ENCODE measurements at regions not wholly inside any gene's neighbourhood (a gene's known extent, or its start where the extent isn't known, plus 50 kb on each side); places are given as distances from the start of the nearest gene placed in this dataset.

DNA sequence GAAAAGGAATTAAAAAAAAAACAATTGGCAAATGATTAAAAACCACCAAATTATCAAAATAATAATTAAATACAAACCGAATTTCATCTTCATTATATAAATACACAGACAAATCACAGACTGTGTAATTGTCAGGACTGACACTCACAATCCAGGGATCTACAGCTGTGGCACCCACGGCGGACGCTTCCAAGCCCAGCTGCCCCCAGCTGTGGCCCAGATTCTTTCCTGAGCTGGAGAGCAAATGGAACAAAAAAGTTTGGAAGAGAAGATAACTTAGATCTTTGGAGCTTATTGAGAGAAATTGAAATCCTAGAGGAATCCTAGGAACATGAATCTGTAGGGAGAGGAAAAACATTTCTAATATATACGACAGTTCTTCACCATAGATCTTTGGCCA is 316.1 kb downstream of the OTUD1 start:
- TF ChIP-seq, protein P1, sequence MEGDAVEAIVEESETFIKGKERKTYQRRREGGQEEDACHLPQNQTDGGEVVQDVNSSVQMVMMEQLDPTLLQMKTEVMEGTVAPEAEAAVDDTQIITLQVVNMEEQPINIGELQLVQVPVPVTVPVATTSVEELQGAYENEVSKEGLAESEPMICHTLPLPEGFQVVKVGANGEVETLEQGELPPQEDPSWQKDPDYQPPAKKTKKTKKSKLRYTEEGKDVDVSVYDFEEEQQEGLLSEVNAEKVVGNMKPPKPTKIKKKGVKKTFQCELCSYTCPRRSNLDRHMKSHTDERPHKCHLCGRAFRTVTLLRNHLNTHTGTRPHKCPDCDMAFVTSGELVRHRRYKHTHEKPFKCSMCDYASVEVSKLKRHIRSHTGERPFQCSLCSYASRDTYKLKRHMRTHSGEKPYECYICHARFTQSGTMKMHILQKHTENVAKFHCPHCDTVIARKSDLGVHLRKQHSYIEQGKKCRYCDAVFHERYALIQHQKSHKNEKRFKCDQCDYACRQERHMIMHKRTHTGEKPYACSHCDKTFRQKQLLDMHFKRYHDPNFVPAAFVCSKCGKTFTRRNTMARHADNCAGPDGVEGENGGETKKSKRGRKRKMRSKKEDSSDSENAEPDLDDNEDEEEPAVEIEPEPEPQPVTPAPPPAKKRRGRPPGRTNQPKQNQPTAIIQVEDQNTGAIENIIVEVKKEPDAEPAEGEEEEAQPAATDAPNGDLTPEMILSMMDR (conservative IDR thresholded peaks at IDR 0.05 in 1 of 2, IDR thresholded peaks at IDR 0.05 in 1 of 2; ENCODE audit: extremely low read depth in 1 of 2, insufficient read depth in 1 of 2, low read depth in 1 of 2, low read length in 2 of 2): no peak
- TF ChIP-seq EZH2 (IDR thresholded peaks at IDR 0.05; ENCODE audit: borderline replicate concordance, low read length): no peak

Measured in mammary epithelial cell (primary cell).